GM20000 (cell line): ENCODE measurements at regions not wholly inside any gene's neighbourhood (a gene's known extent, or its start where the extent isn't known, plus 50 kb on each side); places are given as distances from the start of the nearest gene placed in this dataset.

ENCODE experiments used
- DNase-seq: peaks from one replicate; pipeline ENCODE4 v3.0.0; 2012; ENCODE audit warnings: low spot score
- CTCF ChIP-seq: IDR thresholded peaks from 2 replicates; pipeline ENCODE4 v1.5.1; 2012; ENCODE audit warnings: mild to moderate bottlenecking, control low read depth; ENCODE audit errors: extremely low read depth, missing control alignments

DNA sequence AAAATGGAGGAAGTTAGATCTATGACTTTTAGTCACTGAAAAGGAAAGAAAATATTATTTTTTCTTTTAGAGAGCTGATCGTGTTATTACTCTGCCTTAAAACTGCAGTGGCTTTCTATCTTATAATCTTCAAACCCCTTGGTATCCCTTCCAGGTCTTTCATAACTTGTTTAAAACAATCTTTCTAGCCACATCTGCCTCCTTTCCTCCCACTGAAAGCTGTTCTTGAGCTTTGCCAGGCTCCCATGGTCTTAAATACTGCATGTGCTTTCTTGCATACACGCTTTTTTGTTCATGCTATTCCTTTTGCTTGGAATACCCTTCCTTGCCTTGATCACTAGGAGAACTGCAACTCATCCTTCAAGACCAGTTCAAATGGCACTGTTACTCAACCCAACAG is 65.9 kb upstream of the GADD45A start:
- no peak for DNase-seq
- TF ChIP-seq CTCF, result no peak

DNA sequence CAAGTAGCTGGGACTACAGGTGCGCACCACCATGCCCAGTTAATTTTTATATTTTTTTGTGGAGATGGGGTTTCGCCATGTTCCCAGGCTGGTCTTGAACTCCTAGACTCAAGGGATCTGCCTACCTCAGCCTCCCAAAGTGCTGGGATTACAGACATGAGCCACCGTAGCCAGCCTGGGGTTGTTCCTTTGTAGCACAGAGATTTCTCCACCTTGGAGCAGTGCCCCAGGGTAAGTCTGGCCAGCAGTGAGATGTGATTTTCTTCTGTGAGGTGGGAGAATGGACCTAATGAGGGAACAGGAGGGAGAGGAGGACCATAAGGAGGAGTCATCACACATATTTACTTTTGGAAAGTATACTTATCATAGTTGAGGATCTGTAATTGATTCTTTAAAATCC is 61.1 kb upstream of the GADD45A start:
- no peak for DNase-seq
- TF ChIP-seq CTCF, result no peak

DNA sequence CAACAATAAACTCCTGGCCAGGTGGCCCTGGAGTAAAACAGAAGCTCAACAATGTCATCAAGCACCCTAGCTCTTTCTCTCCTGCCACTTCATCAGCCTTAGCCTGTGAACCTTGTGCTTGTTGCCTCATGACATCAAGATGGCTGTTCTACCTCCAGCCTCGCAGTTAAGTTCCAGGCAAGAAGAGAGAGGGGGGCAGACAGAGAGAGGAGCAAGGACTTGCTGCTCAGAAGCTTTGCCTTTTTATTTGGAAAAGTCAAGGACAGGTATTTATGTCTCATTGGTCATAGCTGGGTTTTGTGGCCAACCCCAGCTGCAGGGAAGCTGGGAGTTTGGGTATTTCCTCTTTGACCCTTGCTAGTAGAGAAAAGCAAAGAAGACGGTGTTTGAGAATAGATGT is 60.3 kb upstream of the GADD45A start:
- DNase-seq, result no peak
- TF ChIP-seq CTCF, result no peak

- no peak for DNase-seq
- no peak for TF ChIP-seq CTCF
These were observed 58.7 kb upstream of the GADD45A start for GRCh38 chr1:67626090-67626860.

GRCh38 chr1:67626861-67627235 is 58.2 kb upstream of the GADD45A start:
- no peak for TF ChIP-seq CTCF
- DNase-seq, result no peak

GRCh38 chr1:67627336-67627735 is 57.7 kb upstream of the GADD45A start:
- no peak for TF ChIP-seq CTCF
- DNase-seq, result no peak

DNA sequence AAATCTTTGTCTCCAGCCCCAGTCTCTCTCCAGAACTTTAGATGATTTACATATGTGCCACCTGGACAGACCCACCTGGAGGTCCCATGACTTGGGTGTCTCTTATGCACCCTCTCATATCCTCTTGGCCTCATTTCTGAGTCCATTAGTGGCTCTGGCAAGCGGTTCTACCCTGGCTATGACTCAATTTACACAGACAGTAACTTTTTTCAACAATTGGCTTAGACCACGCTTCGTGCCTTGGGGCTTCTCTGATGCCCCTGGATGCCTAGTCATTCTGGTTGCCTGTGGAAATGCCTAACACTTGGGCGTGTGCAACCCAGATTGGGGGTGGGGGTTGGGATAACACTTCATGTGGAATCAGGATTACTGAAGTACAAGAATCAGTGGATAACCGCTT is 57.1 kb upstream of the GADD45A start:
- no peak for TF ChIP-seq CTCF
- DNase-seq, result no peak
